ENCODE measurements at regions not wholly inside any gene's neighbourhood (a gene's known extent, or its start where the extent isn't known, plus 50 kb on each side); places are given as distances from the start of the nearest gene placed in this dataset.

GRCh38 chr4:141899103-141899502 is 262.7 kb downstream of the IL15 start:
- FAIRE-seq, result peak; percentile 17
- no peaks in the 10 kb centered on the region for H3K79me2 ChIP-seq (ENCODE audit: insufficient read depth, low read length)
- no peak overlapping the region for H3K27ac Mint-ChIP-seq (ENCODE audit: unreplicated experiment)

DNA sequence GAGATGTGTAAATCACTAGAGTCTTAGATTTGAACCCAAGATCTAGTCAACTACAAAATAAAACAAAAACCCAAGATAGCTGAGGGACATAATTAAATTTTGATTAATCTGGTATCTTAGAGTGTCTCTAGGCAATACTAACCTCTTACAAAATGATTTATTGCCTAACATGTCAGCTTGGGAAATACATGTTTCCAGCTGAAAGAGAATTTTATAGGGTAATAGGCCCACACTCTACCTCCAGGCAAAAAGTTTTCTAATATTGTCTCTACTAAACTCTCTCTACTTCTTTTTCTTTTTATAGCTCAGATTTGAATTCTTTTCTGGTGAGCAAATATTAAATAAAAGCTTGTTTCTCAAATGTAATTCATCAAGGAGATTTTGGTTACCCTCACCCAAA is 263.2 kb downstream of the IL15 start:
- no peaks in the 10 kb centered on the region for H3K36me3 Mint-ChIP-seq (ENCODE audit: low read depth, unreplicated experiment)
- Histone ChIP-seq H3K27me3 (ENCODE audit: insufficient read depth, low read length) (no peaks in the 10 kb centered on the region), H3K9me3 (ENCODE audit: insufficient read depth, low read depth, low read length) (no peaks in the 10 kb centered on the region), H3K27ac (ENCODE audit: low read depth, low read length) (no peak overlapping the region), H3K4me3 (ENCODE audit: insufficient read depth, low read depth, low read length) (no peak overlapping the region), H3K4me1 (ENCODE audit: insufficient read depth, low read length) (no peaks in the 10 kb centered on the region), H4K20me1 (ENCODE audit: insufficient read depth, low read length) (no peaks in the 10 kb centered on the region), H3K79me2 (ENCODE audit: insufficient read depth, low read length) (no peaks in the 10 kb centered on the region), H3K36me3 (ENCODE audit: insufficient read depth, low read length) (no peaks in the 10 kb centered on the region), H3K9ac (ENCODE audit: low read length) (no peak overlapping the region), H3K4me2 (ENCODE audit: low read length) (no peak overlapping the region), H2AFZ (ENCODE audit: low read depth, low read length) (no peak overlapping the region)
- H3K27me3 Mint-ChIP-seq (ENCODE audit: low read depth, unreplicated experiment), result no peaks in the 10 kb centered on the region
- DNase-seq (ENCODE audit: low read depth) (no peak), FAIRE-seq (no peak)
- H3K4me3 Mint-ChIP-seq (ENCODE audit: unreplicated experiment), result no peak overlapping the region
- no peaks in the 10 kb centered on the region for H3K9me3 Mint-ChIP-seq (ENCODE audit: unreplicated experiment)
- H3K27ac Mint-ChIP-seq (ENCODE audit: unreplicated experiment), result no peak overlapping the region
- no peaks in the 10 kb centered on the region for H3K4me1 Mint-ChIP-seq (ENCODE audit: low read depth, unreplicated experiment)
- TF ChIP-seq, protein P1, sequence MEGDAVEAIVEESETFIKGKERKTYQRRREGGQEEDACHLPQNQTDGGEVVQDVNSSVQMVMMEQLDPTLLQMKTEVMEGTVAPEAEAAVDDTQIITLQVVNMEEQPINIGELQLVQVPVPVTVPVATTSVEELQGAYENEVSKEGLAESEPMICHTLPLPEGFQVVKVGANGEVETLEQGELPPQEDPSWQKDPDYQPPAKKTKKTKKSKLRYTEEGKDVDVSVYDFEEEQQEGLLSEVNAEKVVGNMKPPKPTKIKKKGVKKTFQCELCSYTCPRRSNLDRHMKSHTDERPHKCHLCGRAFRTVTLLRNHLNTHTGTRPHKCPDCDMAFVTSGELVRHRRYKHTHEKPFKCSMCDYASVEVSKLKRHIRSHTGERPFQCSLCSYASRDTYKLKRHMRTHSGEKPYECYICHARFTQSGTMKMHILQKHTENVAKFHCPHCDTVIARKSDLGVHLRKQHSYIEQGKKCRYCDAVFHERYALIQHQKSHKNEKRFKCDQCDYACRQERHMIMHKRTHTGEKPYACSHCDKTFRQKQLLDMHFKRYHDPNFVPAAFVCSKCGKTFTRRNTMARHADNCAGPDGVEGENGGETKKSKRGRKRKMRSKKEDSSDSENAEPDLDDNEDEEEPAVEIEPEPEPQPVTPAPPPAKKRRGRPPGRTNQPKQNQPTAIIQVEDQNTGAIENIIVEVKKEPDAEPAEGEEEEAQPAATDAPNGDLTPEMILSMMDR (IDR thresholded peaks at IDR 0.05; ENCODE audit: insufficient read depth, low read depth, low read length), result no peak
- TF ChIP-seq EZH2 (IDR thresholded peaks at IDR 0.05; ENCODE audit: insufficient read depth, low read length), result no peak

More at GRCh38 chr4:141899103-141899502, 262.7 kb downstream of the IL15 start:
- H3K4me3 ChIP-seq (ENCODE audit: insufficient read depth, low read depth, low read length), result no peak overlapping the region
- Mint-ChIP-seq H3K36me3 (ENCODE audit: low read depth, unreplicated experiment) (no peaks in the 10 kb centered on the region), H3K4me3 (ENCODE audit: unreplicated experiment) (no peak overlapping the region), H3K9me3 (ENCODE audit: unreplicated experiment) (no peaks in the 10 kb centered on the region), H3K4me1 (ENCODE audit: low read depth, unreplicated experiment) (no peaks in the 10 kb centered on the region), H3K27me3 (ENCODE audit: low read depth, unreplicated experiment) (no peaks in the 10 kb centered on the region)
- H4K20me1 ChIP-seq (ENCODE audit: insufficient read depth, low read length), result no peaks in the 10 kb centered on the region
- H3K9ac ChIP-seq (ENCODE audit: low read length), result no peak overlapping the region
- TF ChIP-seq, protein P1 (IDR thresholded peaks at IDR 0.05; ENCODE audit: insufficient read depth, low read depth, low read length), result no peak
- no peak for TF ChIP-seq EZH2 (IDR thresholded peaks at IDR 0.05; ENCODE audit: insufficient read depth, low read length)
- no peak overlapping the region for H2AFZ ChIP-seq (ENCODE audit: low read depth, low read length)
- no peaks in the 10 kb centered on the region for H3K4me1 ChIP-seq (ENCODE audit: insufficient read depth, low read length)
- no peaks in the 10 kb centered on the region for H3K9me3 ChIP-seq (ENCODE audit: insufficient read depth, low read depth, low read length)
- no peak overlapping the region for H3K27ac ChIP-seq (ENCODE audit: low read depth, low read length)
- no peaks in the 10 kb centered on the region for H3K27me3 ChIP-seq (ENCODE audit: insufficient read depth, low read length)
- no peak overlapping the region for H3K4me2 ChIP-seq (ENCODE audit: low read length)
- DNase-seq (ENCODE audit: low read depth), result no peak
- H3K36me3 ChIP-seq (ENCODE audit: insufficient read depth, low read length), result no peaks in the 10 kb centered on the region

- no peak for DNase-seq (ENCODE audit: low read depth)
- Mint-ChIP-seq H3K27me3 (ENCODE audit: low read depth, unreplicated experiment) (no peaks in the 10 kb centered on the region), H3K27ac (ENCODE audit: unreplicated experiment) (no peak overlapping the region), H3K4me3 (ENCODE audit: unreplicated experiment) (no peak overlapping the region), H3K4me1 (ENCODE audit: low read depth, unreplicated experiment) (no peaks in the 10 kb centered on the region), H3K9me3 (ENCODE audit: unreplicated experiment) (no peaks in the 10 kb centered on the region), H3K36me3 (ENCODE audit: low read depth, unreplicated experiment) (no peaks in the 10 kb centered on the region)
- Histone ChIP-seq H3K4me2 (ENCODE audit: low read length) (no peak overlapping the region), H3K4me1 (ENCODE audit: insufficient read depth, low read length) (peaks cover 2% of the 10 kb centered on the region), H3K27ac (ENCODE audit: low read depth, low read length) (no peak overlapping the region), H3K79me2 (ENCODE audit: insufficient read depth, low read length) (no peaks in the 10 kb centered on the region), H2AFZ (ENCODE audit: low read depth, low read length) (no peak overlapping the region), H3K9ac (ENCODE audit: low read length) (no peak overlapping the region), H3K36me3 (ENCODE audit: insufficient read depth, low read length) (no peaks in the 10 kb centered on the region), H3K27me3 (ENCODE audit: insufficient read depth, low read length) (no peaks in the 10 kb centered on the region), H3K9me3 (ENCODE audit: insufficient read depth, low read depth, low read length) (no peaks in the 10 kb centered on the region), H3K4me3 (ENCODE audit: insufficient read depth, low read depth, low read length) (no peak overlapping the region), H4K20me1 (ENCODE audit: insufficient read depth, low read length) (no peaks in the 10 kb centered on the region)
- no peak for FAIRE-seq
- TF ChIP-seq EZH2 (IDR thresholded peaks at IDR 0.05; ENCODE audit: insufficient read depth, low read length), result no peak
- TF ChIP-seq, protein P1 (IDR thresholded peaks at IDR 0.05; ENCODE audit: insufficient read depth, low read depth, low read length), result no peak
Measured at GRCh38 chr4:141900856-141901255, 264.5 kb downstream of the IL15 start.

Data from astrocyte (in vitro differentiated cells and primary cell).